Glutamatergic neuron (in vitro differentiated cells): ENCODE measurements at regions not wholly inside any gene's neighbourhood (a gene's known extent, or its start where the extent isn't known, plus 50 kb on each side); places are given as distances from the start of the nearest gene placed in this dataset.

Experiments
- DNase-seq: peaks from one replicate; pipeline ENCODE4 v3.0.0; 2022
- H3K27ac Mint-ChIP-seq: one replicate; pipeline ENCODE4 v1.8.0; 2020; ENCODE audit warnings: mild to moderate bottlenecking, mixed read lengths, inconsistent platforms; ENCODE audit not compliant: unreplicated experiment
- H3K27me3 Mint-ChIP-seq: one replicate; pipeline ENCODE4 v1.8.0; 2020; ENCODE audit warnings: mild to moderate bottlenecking, moderate library complexity, mixed read lengths, inconsistent platforms; ENCODE audit not compliant: unreplicated experiment
- H3K36me3 Mint-ChIP-seq: one replicate; pipeline ENCODE4 v1.8.0; 2020; ENCODE audit warnings: mild to moderate bottlenecking, mixed read lengths, inconsistent platforms; ENCODE audit not compliant: unreplicated experiment
- H3K4me1 Mint-ChIP-seq: one replicate; pipeline ENCODE4 v1.8.0; 2020; ENCODE audit warnings: mild to moderate bottlenecking, low read depth, mixed read lengths, inconsistent platforms; ENCODE audit not compliant: unreplicated experiment
- H3K4me3 Mint-ChIP-seq: one replicate; pipeline ENCODE4 v1.8.0; 2020; ENCODE audit warnings: mild to moderate bottlenecking, mixed read lengths, inconsistent platforms; ENCODE audit not compliant: unreplicated experiment
- H3K9me3 Mint-ChIP-seq: one replicate; pipeline ENCODE4 v1.8.0; 2020; ENCODE audit warnings: mild to moderate bottlenecking, moderate library complexity, mixed read lengths, inconsistent platforms; ENCODE audit not compliant: unreplicated experiment
- TF ChIP-seq, protein P1 (sequence below): fragments of 200-600 bp; sonication (generic); IDR thresholded peaks from one replicate; pipeline ENCODE4 v1.5.0; 2021; ENCODE audit not compliant: partially characterized antibody, unreplicated experiment

DNA sequence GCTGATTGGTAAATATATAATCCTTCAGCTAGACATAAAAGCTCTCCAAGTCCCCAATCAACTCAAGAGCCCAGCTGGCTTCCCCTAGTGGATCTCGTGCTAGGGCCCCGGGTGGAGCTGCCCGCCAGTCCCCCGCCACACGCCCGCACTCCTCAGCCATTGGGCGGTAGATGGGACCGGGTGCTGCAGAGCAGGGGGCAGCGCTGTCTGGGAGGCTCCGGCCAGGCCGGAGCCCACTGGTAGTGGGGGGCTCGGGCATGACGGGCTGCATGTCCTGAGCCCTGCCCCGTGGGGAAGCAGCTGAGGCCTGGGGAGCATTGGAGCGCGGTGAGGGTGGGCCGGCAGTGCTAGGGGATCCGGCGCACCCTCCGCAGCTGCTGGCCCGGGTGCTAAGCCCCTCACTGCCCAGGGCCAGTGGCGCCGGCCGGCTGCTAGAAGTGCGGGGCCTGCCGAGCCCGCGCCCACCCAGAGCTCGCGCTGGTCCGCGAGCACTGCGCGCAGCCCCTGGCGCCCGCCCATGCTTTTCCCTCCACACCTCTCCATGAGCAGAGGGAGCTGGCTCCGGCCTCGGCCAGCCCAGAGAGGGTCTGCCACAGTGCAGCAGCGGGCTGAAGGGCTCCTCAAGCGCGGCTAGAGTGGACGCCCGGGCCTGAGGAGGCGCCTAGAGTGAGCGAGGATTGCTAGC is 1680.6 kb upstream of the RAG2 start:
- no peak for DNase-seq
- Mint-ChIP-seq H3K4me1 (no peaks in the 10 kb centered on the region), H3K9me3 (no peaks in the 10 kb centered on the region), H3K36me3 (no peaks in the 10 kb centered on the region), H3K4me3 (no peak overlapping the region), H3K27me3 (no peaks in the 10 kb centered on the region), H3K27ac (no peak overlapping the region)
- TF ChIP-seq, protein P1, sequence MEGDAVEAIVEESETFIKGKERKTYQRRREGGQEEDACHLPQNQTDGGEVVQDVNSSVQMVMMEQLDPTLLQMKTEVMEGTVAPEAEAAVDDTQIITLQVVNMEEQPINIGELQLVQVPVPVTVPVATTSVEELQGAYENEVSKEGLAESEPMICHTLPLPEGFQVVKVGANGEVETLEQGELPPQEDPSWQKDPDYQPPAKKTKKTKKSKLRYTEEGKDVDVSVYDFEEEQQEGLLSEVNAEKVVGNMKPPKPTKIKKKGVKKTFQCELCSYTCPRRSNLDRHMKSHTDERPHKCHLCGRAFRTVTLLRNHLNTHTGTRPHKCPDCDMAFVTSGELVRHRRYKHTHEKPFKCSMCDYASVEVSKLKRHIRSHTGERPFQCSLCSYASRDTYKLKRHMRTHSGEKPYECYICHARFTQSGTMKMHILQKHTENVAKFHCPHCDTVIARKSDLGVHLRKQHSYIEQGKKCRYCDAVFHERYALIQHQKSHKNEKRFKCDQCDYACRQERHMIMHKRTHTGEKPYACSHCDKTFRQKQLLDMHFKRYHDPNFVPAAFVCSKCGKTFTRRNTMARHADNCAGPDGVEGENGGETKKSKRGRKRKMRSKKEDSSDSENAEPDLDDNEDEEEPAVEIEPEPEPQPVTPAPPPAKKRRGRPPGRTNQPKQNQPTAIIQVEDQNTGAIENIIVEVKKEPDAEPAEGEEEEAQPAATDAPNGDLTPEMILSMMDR, result no peak

GRCh38 chr11:38274031-38274430 is 1676.0 kb upstream of the RAG2 start:
- no peak for DNase-seq
- peaks cover 6% of the 10 kb centered on the region for H3K36me3 Mint-ChIP-seq
- TF ChIP-seq, protein P1, result no peak
- H3K27ac Mint-ChIP-seq, result no peak overlapping the region
- H3K27me3 Mint-ChIP-seq, result no peaks in the 10 kb centered on the region
- H3K9me3 Mint-ChIP-seq, result no peaks in the 10 kb centered on the region
- no peaks in the 10 kb centered on the region for H3K4me1 Mint-ChIP-seq
- H3K4me3 Mint-ChIP-seq, result no peak overlapping the region

DNA sequence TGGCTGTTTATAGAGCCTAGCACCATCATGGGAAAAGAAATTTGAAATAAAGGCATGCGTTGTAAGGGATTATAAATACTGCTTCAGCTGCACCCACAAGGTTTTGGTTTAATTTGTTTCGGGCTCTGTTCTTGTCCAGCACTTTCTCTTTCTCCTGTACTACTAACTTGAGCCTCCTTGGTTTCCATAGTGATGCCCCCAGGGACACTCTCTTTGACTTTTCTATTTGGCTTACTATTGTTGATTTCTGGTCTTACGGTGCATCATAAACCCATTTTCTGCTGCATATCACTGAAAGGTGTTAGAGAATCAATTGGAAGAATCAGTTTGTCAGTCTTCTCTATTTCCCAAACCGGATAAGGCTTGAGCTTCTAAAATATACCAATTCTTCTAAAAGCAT is 1674.3 kb upstream of the RAG2 start:
- Mint-ChIP-seq H3K27ac (no peak overlapping the region), H3K4me3 (no peak overlapping the region), H3K9me3 (no peaks in the 10 kb centered on the region), H3K36me3 (peaks cover 6% of the 10 kb centered on the region), H3K27me3 (no peaks in the 10 kb centered on the region), H3K4me1 (no peaks in the 10 kb centered on the region)
- DNase-seq, result no peak
- TF ChIP-seq, protein P1, result no peak

- H3K27ac Mint-ChIP-seq, result no peak overlapping the region
- no peaks in the 10 kb centered on the region for H3K9me3 Mint-ChIP-seq
Measured at GRCh38 chr11:38266691-38267090, 1668.7 kb upstream of the RAG2 start.

GRCh38 chr11:38256436-38256835 is 1658.4 kb upstream of the RAG2 start:
- H3K4me3 Mint-ChIP-seq, result no peak overlapping the region
- H3K27me3 Mint-ChIP-seq, result no peaks in the 10 kb centered on the region
- no peak overlapping the region for H3K27ac Mint-ChIP-seq
- no peak for DNase-seq
- no peaks in the 10 kb centered on the region for H3K9me3 Mint-ChIP-seq
- TF ChIP-seq, protein P1, result no peak
- H3K36me3 Mint-ChIP-seq, result peaks cover 1% of the 10 kb centered on the region
- no peaks in the 10 kb centered on the region for H3K4me1 Mint-ChIP-seq

More at GRCh38 chr11:38266691-38267090, 1668.7 kb upstream of the RAG2 start:
- no peaks in the 10 kb centered on the region for H3K4me1 Mint-ChIP-seq
- TF ChIP-seq, protein P1, result no peak
- no peaks in the 10 kb centered on the region for H3K27me3 Mint-ChIP-seq
- no peak overlapping the region for H3K4me3 Mint-ChIP-seq
- peaks cover 6% of the 10 kb centered on the region for H3K36me3 Mint-ChIP-seq
- DNase-seq, result no peak
